ENCODE measurements at regions not wholly inside any gene's neighbourhood (a gene's known extent, or its start where the extent isn't known, plus 50 kb on each side); places are given as distances from the start of the nearest gene placed in this dataset.
"Not testable (repeated sequence)": the region's sequence is repeated elsewhere in the genome, so short reads cannot be mapped to it uniquely, and the experiment has no call there.

DNA sequence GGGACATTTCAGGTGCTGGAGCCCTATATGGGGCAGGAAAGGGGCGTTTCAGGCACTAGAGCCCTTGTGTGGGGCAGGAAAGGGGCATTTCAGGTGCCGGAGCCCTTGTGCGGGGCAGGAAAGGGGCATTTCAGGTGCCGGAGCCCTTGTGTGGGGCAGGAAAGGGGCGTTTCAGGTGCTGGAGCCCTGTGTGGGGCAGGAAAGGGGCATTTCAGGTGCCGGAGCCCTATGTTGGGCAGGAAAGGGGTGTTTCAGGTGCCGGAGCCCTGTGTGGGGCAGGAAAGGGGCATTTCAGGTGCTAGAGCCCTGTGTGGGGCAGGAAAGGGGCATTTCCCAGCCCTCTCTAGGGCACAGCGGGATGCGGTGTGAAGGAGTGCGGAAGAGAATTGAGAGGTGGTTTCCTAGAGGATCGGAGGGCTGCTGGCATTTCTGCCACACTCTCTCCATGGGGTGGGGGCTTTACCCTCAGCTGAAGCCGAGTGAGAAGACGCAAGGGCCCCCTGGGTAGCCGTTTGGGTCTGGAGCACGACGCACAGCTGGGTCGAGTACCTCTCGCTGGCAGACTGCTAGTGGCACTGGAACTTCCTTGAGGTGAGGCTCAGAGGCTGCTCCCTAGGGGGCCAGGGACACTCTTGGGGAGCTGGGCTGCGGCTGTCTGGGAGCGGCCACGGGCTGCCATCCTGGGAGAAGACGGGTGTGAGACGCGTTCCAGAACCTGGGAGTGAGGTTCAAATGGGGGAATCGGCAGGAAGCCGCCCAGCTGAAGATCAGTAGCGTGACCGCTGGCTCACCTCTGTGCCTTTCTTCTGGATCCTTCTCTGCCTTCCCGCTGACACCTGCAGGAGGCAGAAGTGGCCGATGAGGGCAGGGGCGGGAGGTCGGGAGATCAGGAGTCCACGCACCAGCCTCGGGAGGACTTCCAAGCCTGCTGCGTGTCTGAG lies 122.6 kb upstream of the IRX4 start:
- DNase-seq (ENCODE audit: low read depth in 1 of 2, low spot score in 1 of 2): no peak

DNA sequence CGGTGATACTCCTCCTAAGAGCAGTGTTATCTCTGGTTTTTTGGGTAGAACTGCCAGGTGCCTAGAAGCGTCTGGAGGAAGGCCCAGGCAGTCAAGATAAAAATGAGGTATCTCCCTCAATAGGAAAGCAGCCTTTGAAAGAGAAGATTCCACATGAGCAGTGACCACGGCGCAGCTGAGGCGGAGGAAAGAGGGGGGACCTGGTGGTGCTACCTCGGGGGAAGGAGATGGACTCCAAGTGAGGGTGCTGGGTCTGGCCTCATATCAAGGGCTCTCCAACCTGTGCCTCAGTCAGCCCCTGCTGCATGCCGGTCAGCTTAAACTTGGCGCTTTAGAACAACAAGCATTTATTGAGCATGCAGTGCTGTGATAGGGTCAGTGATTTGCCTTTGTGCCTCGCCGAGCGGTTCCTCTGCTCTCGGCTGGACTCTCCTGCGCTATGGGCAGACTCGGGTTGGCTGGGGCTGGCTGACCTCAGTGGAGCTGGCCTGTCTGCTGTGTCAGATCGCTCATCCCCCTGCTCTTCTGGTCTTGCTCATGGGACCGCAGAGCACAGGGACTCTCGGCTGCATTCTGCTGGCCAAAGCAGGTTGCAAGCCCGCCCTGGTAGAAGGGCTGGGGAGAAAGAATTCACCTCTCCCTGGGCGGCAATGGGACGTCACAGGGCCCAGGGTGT lies 121.1 kb upstream of the IRX4 start:
- no peak for DNase-seq (ENCODE audit: low read depth in 1 of 2, low spot score in 1 of 2)

DNA sequence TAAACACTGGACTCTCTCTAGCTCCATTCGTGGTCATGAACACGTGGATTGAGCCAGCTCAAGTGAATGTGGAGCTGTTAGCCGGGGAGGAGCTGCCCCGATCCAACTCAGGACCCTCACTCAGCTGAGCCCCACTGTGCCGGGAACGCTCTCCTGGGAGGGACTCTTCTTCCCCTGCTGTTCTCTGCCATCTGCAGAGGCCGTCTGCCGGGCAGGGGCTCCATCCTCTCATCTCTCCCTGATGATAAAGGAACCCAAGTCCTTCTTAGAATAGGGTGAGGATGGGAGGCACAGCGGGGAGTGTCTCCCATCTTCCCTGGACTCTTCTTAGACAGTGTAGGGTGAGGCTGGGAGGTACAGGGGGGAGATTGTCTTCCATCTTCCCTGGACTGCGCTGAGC lies 120.5 kb upstream of the IRX4 start:
- DNase-seq (ENCODE audit: low read depth in 1 of 2, low spot score in 1 of 2): no peak

DNA sequence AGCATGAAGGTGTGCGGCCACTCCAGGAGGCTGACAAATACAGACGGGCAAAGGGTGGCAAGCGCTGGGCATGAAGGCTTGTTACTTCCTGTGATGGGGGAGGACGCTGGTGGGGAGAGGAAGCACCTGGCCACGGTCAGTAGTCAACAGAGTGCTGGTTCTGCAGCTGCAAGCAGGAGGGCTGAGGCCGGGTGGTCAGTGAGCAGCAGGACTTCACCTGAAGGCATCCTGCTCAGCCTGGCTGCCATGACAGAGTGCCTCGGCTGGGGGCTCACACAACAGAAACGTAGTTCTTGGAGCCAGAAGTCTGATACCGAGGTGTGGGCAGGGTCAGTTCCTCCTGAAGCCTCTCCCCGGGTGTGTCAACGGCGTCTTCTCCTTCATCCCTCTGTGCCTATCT lies 118.6 kb upstream of the IRX4 start:
- no peak for DNase-seq (ENCODE audit: low read depth in 1 of 2, low spot score in 1 of 2)

DNA sequence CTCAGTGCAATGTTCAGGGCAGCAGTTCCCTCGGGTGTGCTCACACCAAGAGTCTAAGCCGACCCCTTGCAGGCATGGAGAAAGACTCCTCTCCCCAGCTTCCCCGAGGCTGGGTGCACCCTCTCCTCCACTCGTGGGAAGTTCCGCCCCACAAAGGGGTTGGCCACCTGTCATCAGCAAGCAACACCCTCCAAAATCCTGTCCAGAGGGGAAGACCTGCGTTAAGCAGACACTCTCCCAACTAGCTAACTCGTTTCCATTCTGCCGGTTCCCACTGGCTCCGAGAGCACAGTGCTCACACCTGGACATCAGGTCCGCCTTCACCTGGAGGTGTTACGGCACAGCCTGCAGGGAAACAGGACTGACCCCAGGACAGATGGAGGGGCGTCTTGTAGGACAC lies 117.9 kb upstream of the IRX4 start:
- DNase-seq (ENCODE audit: low read depth in 1 of 2, low spot score in 1 of 2): no peak

DNA sequence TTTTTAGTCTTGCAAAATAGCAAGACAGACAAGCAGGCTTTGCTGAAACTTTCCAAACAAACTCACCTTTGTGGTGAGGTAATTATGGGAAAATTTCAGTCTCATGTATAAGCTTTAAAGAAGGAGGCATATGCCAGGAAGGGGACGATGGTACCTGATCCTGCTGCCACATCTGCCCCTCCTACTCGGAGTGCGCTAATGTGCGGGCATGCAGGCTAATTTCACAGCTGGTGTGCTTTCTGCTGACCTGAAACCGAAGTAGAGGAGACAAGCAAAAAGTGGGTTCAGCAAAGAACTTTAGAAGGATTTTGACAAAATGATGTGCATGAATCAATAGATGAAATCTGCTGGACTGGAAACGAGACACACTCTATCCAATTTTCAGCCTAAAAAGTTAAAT lies 117.1 kb upstream of the IRX4 start:
- DNase-seq (ENCODE audit: low read depth in 1 of 2, low spot score in 1 of 2): no peak

DNA sequence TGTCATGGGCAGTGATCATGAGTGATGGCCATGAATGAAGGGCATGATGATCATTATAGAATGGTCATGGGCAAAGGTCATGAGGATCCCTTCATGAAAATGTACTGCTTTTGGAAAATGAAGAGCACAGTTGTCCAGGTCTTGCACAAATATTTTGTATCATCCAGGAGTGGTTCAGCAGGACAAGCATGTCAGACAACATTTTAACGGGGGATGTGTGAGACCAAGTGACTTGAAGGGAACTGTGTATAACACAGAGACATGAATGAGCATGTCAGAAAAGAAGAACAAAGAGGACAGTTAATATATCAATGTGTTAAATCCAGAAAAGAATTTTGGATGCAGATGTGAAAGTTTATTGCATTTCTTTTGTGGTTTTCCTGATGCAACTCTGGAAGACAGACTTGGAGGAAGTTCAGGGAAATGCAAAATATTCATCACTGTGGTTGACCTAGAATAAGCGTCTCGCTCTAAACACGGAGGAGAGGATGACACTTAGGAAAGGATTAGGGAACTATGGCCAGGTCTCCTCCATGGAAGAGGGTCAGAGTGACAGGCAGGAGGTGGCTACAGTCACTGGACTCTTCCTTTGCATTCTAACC lies 116.1 kb upstream of the IRX4 start:
- no peak for DNase-seq (ENCODE audit: low read depth in 1 of 2, low spot score in 1 of 2)

DNA sequence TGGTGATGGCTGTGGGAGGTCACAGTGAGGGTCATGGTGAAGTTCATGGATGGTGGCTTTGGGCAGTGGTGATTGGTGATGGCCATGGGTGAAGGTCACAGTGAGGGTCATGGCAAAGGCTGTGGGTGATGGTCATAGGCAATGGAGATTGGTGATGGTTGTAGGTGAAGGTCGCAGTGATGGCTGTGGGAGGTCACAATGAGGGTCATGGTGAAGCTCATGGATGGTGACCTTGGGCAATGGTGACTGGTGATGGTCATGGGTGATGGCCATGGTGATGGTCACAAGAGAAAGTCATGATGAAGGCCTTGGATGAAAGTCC lies 115.6 kb upstream of the IRX4 start:
- DNase-seq (ENCODE audit: low read depth in 1 of 2, low spot score in 1 of 2): no peak

DNA sequence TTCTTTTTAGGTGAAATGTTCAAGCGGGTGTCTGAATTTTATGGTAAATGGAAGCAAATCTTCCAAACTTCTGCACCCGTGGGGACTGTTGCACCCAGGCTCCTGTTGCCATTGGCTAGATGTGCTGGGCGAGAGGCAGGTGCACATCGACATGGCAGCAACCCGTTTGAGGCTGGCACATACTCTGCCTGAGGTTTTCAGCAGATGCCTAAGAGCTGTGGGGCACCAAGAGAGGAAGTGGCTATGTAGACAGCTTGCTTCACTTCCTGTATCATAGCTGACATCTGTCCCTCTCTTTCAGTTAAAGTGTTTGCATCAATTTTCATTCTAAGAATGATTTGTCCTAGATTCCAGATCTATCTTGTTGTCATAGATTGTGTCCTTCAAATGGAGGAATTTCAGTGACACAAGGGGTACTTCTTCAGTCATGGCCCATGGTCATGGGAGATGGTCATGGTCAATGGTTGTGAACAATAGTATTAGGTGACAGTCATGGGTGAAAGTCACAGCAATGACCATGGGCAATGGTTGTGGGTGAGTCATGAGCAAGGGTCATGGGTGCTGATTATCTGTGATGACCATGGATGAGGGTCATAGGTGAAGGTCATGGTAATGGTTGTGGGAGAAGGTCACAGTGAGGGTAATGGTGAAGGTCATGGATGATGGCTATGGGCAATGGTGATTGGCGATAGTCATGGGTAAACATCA lies 115.1 kb upstream of the IRX4 start:
- DNase-seq (ENCODE audit: low read depth in 1 of 2, low spot score in 1 of 2): no peak

DNA sequence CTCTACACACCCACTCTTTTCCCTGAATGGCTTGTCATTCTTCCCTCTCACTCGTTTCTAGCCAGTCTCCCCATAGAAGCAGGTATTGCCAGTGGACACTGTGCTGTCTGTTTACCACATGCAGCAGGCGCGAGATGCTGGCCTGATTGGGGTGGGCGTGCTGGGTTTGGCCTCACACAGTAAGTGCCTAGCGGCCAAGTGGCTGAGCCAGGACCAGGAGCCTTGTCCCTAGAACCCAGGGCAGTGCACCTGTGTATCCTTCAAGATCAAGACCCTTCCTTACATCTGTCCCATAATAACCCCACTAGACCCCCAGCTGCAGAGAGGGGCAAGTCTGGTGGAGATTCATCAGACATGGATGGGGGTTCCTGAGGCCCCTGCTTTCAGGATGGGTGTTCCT lies 112.8 kb upstream of the IRX4 start:
- no peak for DNase-seq (ENCODE audit: low read depth in 1 of 2, low spot score in 1 of 2)

DNA sequence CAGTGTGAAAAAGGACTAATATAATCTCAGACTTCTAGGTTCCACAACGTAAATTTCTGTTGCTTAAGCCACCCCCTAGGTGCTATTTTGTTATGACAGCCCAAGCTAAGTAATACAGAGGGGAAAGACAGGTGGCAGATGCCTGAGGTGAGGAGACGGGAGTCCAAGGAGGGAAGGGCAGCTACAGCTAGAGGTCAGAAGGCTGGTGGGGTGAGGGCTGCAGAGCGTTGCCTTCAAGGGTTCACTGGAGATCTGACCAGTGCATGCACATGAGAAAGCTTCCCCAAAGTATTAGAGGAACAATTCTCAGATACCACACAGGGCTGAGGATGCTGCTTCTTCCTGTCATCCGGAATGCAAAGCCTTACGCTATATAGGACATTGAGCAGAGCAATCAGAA lies 104.7 kb upstream of the IRX4 start:
- DNase-seq (ENCODE audit: low read depth in 1 of 2, low spot score in 1 of 2): no peak

DNA sequence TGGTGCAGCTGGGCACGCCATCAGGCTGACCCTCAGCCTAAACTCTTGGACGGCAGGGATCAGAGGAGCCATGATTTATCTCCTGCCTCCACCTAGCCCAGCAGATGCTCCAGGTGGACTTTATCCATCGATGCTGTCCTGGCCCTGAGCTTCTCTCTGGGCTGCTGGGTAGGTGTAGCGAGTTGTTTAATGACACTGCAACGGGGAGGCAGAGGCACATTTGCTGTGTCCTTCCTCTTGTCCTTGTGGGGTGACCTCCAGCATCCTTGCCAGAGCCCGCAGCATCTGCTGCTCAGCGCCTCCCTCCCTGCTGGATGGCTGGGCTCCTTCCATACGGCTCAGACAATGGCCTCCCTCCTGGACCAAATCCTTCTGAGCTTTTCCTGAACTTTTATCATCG lies 103.1 kb upstream of the IRX4 start:
- no peak for DNase-seq (ENCODE audit: low read depth in 1 of 2, low spot score in 1 of 2)

DNA sequence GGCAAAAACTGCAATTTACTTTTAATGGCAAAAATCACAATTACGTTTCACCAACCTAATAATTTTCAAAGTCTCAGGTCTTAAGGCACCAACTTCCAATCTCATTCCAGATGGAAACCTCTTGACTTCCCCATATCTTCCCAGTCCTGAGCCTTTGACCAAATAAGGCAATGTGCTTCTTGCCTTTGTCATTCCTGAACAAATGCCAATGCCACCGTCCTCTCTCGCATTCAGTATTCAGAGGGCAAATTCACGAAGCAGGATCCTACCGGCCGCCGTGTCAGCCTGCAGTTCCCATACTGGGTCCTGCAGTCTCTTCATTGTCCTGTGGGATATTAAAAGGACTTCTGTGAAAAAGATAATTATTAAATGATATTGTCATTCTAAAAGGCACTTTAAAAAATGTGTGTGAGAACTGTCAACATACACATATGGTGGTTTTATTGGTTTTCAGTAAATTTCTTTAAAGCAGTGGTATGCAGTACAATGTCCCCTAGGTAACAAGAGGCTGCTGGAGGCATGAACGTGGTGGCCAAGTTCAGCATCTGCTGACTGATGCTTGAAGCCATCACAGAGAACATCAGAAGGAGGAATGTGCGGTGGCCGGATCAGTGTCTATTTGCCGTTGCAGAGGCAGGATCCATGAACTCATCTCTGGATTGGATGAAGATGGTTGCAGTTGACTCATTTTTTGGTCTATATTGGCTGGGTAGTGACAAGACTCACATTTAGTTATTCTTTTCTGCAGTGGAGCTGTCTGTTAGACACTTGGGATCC lies 101.4 kb upstream of the IRX4 start:
- DNase-seq (ENCODE audit: low read depth in 1 of 2, low spot score in 1 of 2): no peak

DNA sequence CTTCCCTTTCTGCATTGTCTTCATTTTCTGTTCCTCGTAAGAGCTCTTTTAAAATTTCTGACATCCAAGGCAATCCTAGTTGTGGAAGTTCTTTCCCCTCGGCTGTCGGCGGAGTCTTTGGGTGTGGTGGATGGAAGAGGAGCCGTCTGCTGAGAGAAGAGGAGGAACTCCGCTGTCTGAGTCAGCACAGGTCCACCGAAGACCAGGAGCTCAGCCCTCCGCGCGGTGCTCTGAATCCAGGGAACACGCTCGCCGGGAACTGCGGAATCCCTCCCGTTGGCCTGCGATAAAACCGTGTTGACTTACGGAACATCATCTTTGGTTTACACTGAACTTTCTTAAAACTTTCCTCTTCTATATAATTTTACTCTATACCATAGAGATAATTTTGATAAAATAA lies 100.7 kb upstream of the IRX4 start:
- DNase-seq (ENCODE audit: low read depth in 1 of 2, low spot score in 1 of 2): no peak

DNA sequence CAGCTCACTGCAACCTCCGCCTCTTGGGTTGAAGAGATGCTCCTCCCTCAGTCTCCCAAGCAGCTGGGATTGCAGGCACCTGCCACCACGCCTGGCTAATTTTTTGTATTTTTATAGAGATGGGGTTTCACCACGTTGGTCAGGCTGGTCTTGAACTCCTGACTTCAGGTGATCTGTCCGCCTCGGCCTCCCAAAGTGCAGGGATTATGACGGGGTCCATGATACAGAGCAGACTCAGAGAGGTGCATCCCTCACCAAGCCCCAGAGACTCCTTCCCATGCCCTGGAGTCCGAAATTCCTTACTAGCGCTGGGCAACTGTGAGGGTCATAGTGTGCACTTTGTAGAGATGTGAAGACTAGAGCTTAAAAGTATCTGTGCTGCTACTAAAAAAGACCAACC lies 99.8 kb upstream of the IRX4 start:
- not testable (repeated sequence) for DNase-seq (ENCODE audit: low read depth in 1 of 2, low spot score in 1 of 2)

DNA sequence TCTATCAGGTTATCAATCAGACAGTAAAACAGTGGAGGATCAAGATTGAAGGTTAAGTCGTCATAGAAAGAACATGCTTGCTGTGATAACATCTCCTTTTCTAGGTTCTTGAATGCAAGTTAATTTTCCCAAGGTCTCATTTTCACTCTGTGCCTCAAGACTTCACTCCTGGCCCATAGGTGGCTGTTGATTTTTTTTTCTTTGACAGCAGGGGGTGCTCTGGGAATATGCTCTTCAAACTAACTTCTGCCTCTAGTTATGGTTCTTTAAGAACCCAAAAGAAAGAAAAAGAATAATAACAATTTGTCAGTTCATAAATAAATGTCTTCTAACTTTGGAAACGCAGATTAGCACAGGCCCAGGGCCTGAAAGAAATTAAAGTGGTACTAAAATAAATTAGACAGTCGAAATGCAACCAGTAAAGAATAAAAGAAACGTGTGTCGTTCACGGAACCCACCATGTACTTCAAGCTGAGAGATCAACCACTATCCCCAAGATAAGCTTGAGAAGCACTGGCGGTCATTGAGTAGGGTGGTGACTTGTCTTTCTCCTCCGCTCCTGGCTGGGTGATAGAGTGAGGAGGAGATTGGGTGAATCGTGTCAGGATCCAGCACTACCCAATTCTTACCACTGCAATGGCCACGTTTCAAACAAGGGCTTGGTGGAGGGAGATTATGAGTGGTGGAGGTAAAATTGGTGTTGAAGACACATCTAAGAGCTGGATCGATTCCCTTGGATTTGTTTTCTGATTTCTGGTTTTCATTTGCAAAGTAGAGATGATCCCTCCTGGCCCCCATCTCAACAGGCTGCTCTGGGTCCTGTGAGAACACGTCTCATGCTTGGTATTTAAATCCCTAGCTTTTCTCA lies 93.4 kb upstream of the IRX4 start:
- DNase-seq (ENCODE audit: low read depth in 1 of 2, low spot score in 1 of 2): no peak

DNA sequence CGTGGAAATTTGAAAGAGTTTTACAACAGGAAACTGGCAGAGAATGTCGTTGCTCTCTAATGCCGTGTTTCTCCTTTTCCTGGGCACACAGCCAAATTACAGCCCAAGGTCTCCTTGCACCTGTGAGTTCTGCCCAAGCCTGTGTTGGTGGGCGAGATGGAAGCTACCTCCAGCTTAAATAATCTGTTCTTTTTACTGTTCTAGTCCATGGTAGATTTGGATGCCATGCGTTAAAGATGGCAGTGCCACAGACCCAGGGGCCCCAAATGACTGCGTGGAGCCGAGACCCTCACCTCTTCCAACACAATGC lies 92.6 kb upstream of the IRX4 start:
- DNase-seq (ENCODE audit: low read depth in 1 of 2, low spot score in 1 of 2): no peak

DNA sequence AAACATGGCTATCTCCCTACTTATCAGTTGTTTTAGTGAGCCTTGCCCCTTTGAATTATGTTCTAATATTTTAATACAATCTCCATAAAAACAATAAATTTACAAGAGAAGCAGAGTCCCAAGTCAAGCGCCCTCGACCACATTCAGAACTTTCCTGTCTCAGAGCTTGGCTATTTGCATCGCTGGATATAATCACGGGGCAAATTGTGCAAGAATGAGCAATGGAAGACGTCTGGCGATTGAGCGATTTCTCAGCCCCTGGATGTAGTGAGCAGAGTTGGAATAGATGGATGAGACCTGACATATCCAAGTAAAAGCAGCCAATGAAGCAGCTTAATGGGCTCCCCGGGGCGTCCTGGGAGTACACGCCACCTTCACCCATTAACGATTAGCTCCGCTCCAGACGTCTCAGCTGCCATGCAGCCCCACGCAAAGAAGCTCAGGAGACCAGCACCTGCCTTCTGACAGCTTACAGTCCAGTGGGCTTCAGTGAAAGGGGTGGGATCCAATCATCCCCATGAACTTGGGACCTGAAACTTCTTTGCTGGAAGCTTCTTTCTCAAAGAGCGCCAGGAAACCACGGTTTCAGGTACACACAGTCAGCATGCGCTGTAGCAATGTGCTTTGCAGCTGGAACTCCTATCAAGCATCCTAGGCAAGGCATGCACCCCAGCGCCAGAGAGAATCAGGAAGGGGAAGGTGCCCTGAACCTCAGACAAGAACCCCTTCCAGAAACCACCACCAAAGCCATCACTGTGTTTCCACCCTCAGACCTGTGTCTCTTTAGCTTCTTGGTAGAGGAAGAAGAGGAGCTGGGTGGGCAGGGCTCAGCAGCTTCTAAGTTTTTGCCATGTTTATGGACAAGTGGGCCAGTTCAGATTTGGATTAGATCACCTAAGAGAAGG lies 92.0 kb upstream of the IRX4 start:
- DNase-seq (ENCODE audit: low read depth in 1 of 2, low spot score in 1 of 2): no peak

DNA sequence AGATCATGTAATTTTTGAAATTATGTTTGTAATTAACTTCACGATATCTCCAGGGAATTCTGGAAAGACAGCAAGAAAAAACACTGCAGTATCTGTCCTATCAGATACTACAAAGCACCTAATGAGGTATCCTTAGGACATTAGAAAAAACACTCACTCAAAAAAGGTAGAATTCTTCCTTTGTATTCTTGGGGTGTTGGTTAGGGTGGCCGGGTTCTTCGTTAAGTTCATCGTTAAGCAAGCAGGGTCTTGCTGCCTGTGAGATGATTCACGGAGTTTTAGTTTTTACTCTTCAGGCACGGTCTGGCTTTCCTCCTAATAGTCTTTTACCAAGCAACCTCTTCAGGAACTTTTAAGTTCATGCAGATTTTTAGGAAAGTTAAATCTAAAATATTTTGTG lies 91.4 kb upstream of the IRX4 start:
- no peak for DNase-seq (ENCODE audit: low read depth in 1 of 2, low spot score in 1 of 2)

Measured in stimulated activated CD4-positive, alpha-beta T cell treated with anti-CD3 and anti-CD28 coated beads, Interleukin-15, amount 100 ng/mL, for 1 hour (primary cell).